Fibroblast of skin of left biceps (primary cell): ENCODE measurements at regions not wholly inside any gene's neighbourhood (a gene's known extent, or its start where the extent isn't known, plus 50 kb on each side); places are given as distances from the start of the nearest gene placed in this dataset.

Source experiments
- DNase-seq, 2 experiments: peaks; one replicate each; pipeline ENCODE4 v3.0.0-alpha.2; 2013; ENCODE audit warnings: low read depth in 2 of 2

GRCh38 chr14:99075771-99076375 is 196.1 kb downstream of the BCL11B start:
- DNase-seq = no peak

GRCh38 chr14:99077076-99077843 is 194.7 kb downstream of the BCL11B start:
- DNase-seq = no peak

GRCh38 chr14:99077844-99078236 is 194.2 kb downstream of the BCL11B start:
- DNase-seq = no peak

GRCh38 chr14:99078426-99078825 is 193.6 kb downstream of the BCL11B start:
- DNase-seq = no peak

- no peak for DNase-seq
Measured at GRCh38 chr14:99079061-99079727, 192.8 kb downstream of the BCL11B start.

GRCh38 chr14:99080306-99080705 is 191.7 kb downstream of the BCL11B start:
- no peak for DNase-seq

- no peak for DNase-seq
Measured at GRCh38 chr14:99081156-99081765, 190.7 kb downstream of the BCL11B start.

GRCh38 chr14:99081880-99082279 is 190.1 kb downstream of the BCL11B start:
- DNase-seq = no peak

GRCh38 chr14:99093532-99094517 is 178.2 kb downstream of the BCL11B start:
- no peak for DNase-seq

GRCh38 chr14:99094901-99095300 is 177.1 kb downstream of the BCL11B start:
- DNase-seq = no peak

- DNase-seq = no peak
Measured at GRCh38 chr14:99095369-99095768, 176.6 kb downstream of the BCL11B start.

- DNase-seq = no peak
Measured at GRCh38 chr14:99098199-99098598, 173.8 kb downstream of the BCL11B start.

GRCh38 chr14:99099051-99099787 is 172.8 kb downstream of the BCL11B start:
- no peak for DNase-seq

- no peak for DNase-seq
Measured at GRCh38 chr14:99100497-99101270, 171.3 kb downstream of the BCL11B start.

- no peak for DNase-seq
Measured at GRCh38 chr14:99101855-99102461, 170.0 kb downstream of the BCL11B start.

- no peak for DNase-seq
Measured at GRCh38 chr14:99116741-99117295, 155.2 kb downstream of the BCL11B start.

- DNase-seq = no peak
Measured at GRCh38 chr14:99117671-99118045, 154.3 kb downstream of the BCL11B start.

GRCh38 chr14:99118046-99118721 is 153.8 kb downstream of the BCL11B start:
- no peak for DNase-seq

GRCh38 chr14:99118946-99119345 is 153.1 kb downstream of the BCL11B start:
- no peak for DNase-seq
